NAMALWA (cell line): ENCODE measurements at regions not wholly inside any gene's neighbourhood (a gene's known extent, or its start where the extent isn't known, plus 50 kb on each side); places are given as distances from the start of the nearest gene placed in this dataset.

ENCODE experiments used
- DNase-seq: peaks from one replicate; pipeline ENCODE4 v3.0.0-alpha.2; 2015; ENCODE audit warnings: low spot score

DNA sequence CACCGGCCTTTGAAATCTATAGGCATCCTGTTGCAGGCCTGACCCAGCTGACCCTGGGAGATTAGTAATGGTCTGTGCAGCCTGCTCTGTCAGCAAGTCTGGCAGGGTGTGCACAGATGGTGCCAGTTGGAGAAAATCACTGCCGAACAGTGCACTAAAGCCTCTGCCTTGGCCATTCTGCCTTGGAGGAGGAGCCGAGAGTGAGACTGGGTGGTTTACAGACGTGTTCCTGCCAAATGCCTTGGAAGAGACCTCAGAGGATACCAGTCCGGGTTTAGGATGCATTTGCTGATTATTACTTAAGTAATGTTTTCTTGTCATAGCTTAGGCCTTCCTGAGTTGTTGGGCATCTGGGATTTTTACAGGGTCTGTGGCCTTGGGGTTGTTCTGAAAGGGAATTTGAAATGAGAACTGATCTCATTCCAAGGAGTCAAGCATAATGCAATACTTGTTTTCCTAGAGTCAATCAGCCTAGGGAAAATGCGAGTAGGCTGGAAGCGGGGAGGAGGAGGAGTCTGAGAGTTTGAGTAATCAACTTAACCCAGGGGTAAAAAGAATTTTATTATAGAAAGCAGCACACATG, 292.1 kb downstream of the SOX4 start:
- DNase-seq, result no peak

DNA sequence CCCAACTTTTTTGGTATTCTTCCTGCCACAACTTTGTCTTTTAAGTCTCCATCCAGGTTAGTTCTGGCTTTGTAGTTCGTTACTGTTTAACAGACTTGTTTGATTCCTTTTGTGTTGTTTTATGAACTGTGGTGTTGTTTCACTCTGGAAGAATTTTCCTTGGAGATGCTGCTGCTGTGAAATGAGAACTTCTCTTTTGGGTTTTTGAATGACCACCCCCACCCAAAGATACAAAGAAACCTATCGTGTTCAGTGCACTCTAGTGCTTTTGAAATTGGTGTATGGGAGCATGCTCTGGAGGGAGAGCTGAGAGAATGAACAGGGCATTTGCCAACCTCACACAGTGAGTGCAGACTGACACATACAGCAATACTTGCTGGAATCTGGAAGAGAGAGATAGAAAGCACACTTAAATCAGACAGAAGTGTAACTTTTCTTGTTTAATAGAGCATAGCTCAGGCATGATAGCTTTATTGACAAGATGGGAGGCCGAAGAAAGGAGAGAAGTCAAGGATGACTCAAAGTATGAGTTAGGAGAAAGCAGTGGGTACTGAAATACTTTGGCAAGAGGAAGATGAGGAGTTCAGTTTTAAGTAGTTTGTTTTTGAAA, 293.1 kb downstream of the SOX4 start:
- DNase-seq, result no peak

DNA sequence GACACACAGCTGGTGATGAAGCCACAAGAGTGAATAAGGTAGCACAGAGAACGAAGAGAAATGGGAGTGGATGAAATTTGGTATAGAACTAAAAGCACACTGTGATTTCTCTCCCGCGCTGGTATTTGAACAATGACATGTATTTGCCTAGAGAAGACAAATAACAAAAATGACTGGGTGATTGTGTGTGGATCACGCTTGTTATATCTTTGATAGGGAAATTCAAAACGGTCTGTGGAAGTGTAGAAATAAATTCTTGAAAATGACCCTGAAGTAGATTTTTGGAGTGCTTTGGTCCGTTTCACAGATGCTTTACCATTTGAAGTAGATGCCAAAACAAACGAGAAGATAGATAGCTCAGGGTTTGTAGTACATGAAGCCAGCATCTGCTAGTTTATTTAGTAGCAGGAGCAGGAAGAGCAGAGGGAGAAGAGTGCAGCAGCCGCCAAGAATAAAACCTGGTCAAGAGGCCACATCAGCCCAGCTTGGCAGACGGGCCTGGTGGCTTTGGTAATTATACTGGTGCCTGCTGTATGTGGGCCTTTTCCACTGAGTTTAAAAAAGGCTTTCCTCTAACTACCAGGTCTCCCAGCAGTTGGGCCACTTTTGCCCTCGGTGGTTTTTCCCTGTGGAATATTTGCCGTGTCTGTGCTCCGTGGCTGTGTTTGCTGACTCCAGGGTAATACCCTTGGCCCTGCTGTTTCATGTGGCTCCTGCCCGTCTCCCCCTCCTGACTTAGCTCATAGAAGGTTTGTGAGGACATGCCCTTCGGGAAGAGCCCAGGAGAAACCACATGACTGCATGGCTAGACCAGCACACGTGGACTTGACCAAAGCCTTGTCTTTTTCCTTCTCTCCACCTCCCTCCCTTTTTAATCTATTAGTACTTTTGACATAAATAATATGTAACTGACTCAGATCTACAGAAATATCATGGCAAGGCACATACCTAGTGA, 294.0 kb downstream of the SOX4 start:
- DNase-seq, result no peak

DNA sequence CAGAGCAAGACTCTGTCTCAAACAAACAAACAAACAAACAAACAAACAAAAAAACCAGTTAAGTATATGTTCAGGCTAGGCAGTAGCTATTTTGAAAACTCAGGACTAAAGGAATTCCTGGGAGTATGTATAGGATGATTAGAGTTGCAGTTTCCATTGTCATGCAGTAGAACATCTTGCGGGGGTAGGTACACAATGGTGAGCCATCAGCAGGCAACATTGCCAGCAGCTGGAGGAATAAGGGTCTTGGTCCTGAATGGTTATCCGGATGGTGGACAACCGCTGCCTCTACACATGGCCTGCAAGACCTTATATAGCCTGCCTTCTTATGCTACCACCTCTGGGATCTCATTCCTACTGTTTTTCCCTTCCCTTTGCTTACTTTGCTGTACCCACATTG, 297.5 kb downstream of the SOX4 start:
- no peak for DNase-seq

DNA sequence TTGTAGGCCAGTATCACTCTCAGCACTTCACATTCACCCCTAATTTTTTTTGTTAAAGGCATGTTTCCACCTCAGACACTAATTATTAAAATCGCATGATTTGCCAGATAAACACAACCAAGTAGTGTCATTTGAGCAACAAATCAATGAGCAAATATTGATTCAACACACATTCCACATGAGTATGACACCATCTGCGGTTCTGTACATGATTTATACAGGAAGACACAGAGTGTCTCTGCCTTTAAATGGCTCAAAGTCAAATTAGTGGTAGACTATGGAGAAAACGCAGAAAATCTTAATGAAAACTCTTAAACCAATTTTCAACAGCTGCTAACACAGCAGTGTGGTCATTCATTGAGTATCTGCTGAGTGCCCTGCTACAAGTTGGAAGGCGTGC, 300.2 kb downstream of the SOX4 start:
- DNase-seq, result no peak

DNA sequence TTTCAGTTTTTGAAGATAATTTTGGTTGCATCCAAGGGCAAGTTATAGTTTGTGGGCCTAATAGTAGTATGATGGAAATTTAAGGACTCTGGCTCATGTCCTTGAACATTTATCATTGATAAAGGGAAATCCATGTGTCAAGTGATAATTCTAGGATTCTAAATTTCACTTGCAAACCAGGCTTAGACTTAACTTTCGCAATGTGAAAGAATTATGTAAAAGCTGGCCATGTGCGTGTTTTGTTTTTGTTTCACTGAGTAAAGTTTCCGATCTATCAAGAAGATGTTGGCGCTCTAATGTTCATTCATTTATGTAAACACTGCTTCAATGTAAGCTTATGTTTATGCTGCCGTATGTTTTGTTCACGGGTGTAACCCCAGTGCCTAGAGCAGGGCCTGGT, 302.0 kb downstream of the SOX4 start:
- no peak for DNase-seq

DNA sequence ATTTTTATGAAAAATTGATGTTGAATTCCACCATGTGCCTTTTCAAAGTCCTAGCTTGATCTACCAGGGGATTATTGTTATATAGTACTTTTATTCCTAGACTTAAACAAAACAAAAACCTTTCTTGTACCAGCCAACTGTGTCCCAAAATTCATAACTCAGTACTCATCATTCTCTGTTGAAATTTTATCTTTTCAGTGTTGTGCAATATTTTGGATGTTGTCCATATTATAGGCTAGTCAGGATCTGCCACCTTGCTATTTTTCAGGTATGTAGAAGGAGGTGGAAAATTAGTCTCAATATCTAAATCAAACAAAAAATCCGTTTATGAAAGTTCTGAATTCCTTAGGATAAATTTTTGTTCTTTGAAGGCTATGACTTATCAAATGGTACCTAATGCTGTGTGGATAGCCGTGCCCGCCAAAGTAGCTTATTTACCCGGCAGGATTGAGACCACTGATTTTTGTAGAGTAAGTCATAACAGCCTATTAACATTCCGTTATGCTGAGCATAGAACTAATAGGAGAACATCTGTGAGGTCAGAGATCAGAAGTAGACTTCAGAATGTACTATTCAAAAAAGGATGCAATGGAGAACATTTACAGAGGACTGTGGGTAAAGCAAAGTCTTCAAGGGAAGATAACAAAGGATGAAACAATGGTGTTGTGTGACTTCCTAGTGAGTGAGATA, 304.7 kb downstream of the SOX4 start:
- DNase-seq, result no peak

DNA sequence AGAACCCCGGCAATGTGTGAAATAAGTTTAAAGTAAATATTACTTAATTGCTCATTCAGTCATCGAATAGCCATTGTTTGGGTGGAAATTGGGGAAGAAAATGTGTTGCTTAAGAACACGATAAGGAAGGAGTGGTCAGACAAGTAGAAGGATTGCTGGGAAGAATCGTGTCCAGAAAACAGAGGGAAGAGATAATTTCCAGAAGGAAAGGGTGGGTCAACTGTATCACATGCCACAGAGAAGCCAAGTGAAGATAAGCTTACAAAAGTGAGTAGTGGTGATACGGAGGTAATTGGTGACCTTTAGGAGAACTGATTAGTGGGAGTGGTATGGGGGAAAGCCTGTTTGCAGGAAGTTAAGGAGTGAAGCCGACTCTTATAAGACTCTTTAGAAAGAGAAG, 306.2 kb downstream of the SOX4 start:
- DNase-seq, result no peak

DNA sequence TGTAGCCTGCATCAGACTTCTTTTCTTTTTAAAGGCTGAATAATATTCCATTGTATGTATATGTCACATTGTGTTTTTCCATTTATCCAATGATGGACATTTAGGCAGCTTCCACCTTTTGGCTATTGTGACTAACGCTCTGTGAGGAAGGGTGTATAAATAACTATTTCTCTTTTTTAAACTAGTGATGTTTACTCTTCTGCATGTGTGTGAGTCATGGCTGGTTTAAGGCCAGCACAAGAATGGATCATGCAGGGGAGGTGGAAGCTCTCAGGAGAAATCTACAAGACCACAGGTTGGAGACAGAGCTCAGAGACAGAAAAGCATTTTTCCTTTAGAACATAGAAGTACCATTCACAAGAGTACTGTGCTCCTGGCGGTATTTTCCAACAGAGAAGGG, 307.2 kb downstream of the SOX4 start:
- DNase-seq, result no peak

DNA sequence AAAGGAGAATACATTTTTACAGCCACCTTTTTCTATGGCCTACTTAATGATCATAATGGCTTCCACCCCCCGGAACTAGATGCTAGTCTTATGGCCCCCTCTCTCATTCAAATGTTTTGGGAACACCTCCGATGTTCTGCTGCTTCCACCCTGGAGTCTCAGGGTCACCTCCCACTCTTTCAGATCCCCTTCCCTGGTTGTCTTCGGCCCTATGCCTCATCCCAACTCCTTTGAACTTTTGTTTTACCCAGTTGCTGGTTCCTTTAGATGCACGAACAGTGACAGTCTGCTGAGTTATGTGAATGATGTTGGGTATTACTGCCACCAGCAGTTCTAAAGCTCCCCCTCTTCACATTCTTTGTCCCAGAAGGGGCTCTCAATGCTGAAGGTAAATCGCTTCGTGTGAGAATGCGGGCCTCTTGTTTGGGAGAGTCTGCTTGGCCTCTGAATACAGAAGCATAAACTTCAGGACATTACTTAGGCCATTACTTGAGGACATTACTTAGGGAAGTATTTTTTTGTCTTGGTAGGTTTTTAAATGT, 309.1 kb downstream of the SOX4 start:
- DNase-seq, result no peak

DNA sequence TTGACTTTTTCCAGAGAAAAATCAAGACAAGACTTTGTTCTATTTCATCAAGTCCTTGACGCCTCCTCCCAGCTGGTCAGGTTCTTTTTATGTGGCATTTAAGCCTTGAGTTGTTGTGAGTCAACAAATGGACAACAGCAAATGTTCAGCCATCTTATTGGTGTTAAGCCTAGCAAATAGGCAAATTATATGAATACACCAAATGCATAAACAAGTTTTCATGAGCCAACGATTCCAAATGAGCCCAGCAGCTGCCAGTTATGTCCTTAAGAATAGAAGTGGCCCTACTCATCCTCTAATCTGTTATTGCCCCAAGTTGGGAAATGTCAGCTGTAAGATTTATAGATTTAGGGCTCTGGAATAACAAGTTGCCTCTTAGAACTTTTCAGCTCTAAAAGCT, 312.0 kb downstream of the SOX4 start:
- no peak for DNase-seq

DNA sequence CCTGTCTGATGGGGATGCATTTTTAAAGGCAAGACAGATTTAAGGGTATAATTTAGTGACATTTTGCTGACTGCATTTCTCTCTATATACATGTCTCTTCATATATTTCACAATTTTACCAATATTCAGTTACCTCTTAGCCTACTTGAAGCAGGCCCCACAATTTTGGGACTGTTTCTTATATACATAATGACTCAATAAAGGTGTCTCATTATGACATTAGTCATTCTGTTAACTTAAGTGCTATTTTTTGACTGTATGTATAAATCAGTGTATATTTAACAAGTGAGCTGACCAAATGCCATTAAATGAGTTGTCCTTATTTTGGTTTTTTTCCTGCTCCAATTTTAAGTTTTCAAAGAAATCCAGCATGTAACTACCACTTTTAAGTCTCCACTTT, 313.3 kb downstream of the SOX4 start:
- DNase-seq, result no peak

DNA sequence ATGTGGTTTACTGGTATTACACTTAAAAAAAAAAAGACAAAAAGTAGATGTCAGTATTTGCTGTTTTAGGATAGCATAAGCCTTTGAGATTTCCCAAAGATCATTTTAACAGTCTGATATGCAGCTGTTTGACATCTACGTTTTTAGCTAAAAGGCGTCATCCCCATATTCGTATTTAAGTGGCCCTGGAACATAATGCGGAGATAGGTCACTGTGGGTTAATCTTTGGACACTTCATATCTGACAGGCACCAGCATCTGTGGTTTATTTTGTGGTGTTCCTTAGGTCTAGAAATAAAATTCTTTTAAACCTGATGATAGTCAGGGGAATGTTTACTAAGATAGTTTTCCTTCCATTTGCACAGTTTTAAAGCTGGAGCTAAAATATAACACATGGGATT, 313.7 kb downstream of the SOX4 start:
- no peak for DNase-seq

DNA sequence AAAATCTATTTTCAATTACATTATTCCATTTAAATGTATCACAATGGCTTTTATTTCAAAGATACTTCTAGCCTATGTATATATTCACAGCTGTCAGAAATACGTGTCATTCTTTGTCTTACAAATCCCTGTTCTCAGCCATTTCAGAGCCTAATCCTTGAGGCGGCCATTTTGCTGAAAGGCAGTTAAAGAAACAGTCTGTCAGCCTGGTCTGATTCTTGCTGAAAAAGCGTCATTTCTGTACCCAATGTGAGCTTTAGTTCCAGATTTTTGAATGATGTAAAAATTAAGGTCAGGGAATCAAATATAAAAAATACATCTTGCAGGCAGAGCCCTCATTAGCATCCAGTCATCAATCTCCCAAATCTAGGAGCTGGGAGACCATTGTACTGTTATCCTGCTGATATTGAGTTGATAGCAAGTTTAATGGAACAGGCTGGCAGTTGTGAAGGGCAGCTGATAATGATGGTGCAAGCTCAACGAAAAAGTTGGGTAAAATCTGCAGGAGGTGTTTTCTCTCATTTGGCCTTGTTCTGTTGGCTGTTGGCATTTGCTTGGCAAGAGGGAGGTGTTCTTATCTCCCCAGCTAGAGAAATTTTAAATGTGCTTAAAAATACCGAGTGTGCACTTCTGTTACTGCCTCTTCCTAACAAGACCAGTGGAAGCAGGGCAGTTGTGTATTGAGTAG, 314.8 kb downstream of the SOX4 start:
- DNase-seq, result no peak

DNA sequence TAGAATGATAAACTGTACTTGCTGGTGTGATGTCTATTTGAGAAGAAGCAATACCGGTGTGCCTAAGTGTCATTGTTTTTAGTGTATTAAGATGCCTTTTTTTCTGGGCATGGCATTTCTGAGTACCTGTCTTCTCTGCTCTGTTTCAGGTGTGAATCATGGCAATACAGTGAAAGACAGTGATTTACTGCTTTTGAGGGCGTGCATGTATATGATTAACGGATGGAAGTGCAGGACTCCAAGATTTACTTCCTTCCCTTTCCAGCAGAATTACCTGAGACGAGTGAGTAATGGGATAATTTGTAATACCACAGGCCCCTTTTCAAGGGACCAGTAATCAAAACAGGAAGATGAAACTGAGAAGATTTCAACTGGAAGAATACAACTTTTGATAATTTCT, 315.8 kb downstream of the SOX4 start:
- DNase-seq, result no peak

DNA sequence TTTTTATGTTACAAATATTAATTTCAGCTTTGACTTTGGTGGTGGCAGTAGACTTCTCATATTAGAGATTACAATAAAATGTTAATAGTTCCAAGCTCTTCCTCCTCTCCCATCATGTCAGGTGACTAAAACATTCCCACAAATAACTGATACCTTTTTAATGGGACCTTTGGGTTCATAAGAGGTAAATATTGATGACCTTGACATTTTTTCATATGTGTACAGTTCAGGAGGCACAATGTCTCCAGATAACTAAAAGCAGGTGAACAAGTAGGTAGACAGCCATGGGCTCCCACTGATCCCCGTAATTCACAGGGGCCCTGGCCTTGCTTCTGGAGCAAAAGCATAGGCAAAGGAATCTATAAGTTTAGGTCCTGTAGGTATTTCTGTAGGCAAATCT, 317.7 kb downstream of the SOX4 start:
- no peak for DNase-seq

DNA sequence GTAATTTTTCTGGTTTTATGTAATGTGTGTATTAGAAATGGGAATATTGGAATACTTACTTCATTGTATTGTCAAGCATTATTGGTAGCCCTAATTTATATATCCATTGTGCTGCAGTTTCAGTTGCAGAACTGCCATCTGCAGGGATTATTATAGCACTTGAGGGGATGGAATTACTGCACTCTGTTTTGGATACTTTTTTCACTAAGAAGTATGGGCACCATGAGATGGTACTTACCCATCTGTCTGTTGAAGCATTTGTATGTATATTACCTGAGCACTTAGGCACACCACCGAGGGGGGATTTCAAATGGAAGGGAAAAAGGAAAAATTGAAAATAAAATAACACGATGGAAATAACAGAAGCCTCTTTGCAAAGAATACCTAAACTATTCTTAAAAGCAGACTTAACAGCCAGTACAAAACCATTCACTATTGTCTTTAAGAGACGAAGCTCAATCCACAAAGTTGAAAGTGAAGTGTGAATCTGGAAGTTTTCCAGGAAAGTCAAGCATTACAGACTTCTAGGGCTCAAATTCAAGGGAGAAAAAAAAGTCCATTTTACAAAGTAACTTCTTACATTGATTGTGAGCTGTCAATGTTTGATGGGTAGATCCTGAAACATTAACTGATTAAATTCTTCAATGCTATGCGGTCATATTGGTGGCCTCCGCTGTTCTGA, 318.7 kb downstream of the SOX4 start:
- no peak for DNase-seq

DNA sequence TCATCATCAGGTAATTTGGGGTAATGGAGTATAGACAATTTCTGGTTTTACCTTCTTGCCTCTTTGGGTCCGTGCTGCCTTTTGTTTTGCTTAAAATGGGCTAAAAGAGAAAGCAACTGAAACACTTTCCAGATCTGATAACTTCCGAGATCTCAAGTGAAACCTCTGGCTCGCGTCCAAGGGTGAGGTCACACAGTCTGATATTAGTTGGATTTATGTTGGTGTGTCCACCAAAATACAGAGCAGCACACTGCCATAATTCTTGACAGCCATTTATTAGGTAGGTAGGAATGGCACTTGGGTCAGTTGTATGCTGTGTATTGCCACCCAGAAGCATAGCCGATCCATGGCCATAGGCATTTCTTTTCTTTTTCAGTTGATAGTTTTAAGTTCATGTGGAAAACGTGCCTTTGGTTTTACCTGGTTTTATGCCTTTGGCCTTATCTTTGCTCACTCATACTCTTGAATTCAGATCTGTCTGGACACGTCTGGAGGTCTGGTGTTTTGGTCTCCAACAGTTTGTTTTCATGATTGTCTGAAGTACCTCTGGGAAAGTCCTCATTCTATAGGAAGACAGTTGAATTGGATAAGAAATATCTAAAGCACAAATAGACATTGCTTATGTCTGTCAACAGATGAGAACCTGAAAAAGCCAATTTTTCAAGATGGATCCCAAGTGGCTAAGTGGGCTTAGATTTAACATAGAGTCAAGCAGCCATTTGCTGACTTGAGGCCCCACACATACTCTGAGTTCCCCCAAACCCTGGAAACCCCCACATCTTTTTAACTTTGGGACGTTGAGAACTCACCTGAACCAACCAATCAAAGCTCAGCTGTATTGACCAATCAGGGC, 320.8 kb downstream of the SOX4 start:
- no peak for DNase-seq

DNA sequence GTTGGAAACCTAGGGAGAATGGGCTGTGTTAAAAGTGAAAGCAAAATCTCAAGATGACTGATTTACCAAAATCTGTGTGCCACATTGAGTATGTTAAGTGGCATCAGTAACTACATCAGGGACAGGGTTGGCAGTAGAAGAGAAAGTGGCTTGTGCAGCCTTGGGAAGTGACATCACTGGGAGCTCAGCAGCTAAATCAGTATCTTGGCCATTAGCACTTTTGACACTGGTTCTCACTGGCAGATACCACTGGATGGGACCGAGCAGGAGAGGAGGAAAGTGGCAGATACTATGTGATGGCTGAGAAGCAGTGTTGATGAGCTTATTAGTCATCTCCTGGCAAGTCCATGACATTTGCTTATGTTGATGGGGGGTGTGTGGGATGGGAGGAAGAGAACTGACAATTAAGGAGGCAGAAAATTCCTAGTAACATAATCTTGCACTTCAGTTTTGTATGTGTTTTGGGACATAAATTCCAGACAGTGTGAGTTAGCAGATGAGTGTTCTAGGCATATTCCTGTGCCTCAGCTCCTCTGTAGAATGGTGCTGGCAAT, 322.2 kb downstream of the SOX4 start:
- DNase-seq, result no peak

DNA sequence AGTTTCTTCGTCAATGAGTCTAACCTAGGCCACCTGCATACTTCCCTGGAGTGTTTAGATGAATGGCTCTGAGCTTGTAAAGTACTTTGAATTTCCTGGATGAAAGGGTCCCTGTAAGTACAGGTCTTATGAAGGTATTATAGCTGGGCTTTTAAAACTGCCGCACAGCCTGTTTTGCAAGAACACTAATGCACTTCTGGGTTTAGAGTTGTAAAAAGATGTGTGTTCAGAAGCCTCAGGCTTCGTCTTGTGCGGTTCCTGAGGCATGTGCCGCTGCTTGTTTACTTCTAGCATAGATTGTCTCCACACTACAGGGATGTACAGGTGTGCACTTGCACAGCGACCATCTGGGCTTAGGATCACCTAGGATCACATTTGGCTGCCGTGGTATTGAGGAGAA, 324.5 kb downstream of the SOX4 start:
- DNase-seq, result no peak
